WTC11 (cell line): ENCODE measurements at regions not wholly inside any gene's neighbourhood (a gene's known extent, or its start where the extent isn't known, plus 50 kb on each side); places are given as distances from the start of the nearest gene placed in this dataset.

Experiments used
- ATAC-seq: fragments of 200-7000 bp; cut with Tn5 transposase; 2 replicates; pipeline ENCODE4 v1.10.0; 2021; ENCODE audit warnings: mild to moderate bottlenecking, moderate library complexity
- CTCF ChIA-PET: fragments of 300-600 bp; sonication (Branson Sonifier 250); formaldehyde crosslinking; loops from one replicate; lab custom pipeline; 2021; ENCODE audit warnings: antibody characterized with exemption; lab: Charles Lee
- POLR2A ChIA-PET: fragments of 350-600 bp; sonication (Branson Sonifier 250); formaldehyde crosslinking; loops from one replicate; lab custom pipeline; 2021; ENCODE audit warnings: antibody characterized with exemption; lab: Charles Lee
- DNase-seq: peaks from one replicate; pipeline ENCODE4 v3.0.0; 2021; ENCODE audit warnings: low spot score
- H3K27ac Mint-ChIP-seq: 2 replicates; pipeline ENCODE4 v1.8.0; 2021; ENCODE audit warnings: mixed read lengths
- H3K27me3 Mint-ChIP-seq: 2 replicates; pipeline ENCODE4 v1.8.0; 2021; ENCODE audit warnings: low read depth, mild to moderate bottlenecking, moderate library complexity, mixed read lengths
- H3K36me3 Mint-ChIP-seq: 2 replicates; pipeline ENCODE4 v1.8.0; 2021; ENCODE audit warnings: mixed read lengths
- H3K4me1 Mint-ChIP-seq: 2 replicates; pipeline ENCODE4 v1.8.0; 2022; ENCODE audit warnings: mixed read lengths
- H3K4me3 Mint-ChIP-seq: 2 replicates; pipeline ENCODE4 v1.8.0; 2021; ENCODE audit warnings: mild to moderate bottlenecking, moderate library complexity, mixed read lengths
- H3K9me3 Mint-ChIP-seq: 2 replicates; pipeline ENCODE4 v1.8.0; 2021; ENCODE audit warnings: mixed read lengths
- ATF1 ChIP-seq: sonication (generic); formaldehyde crosslinking; IDR thresholded peaks from 2 replicates; pipeline ENCODE4 v1.8.1; 2023; ENCODE audit warnings: mild to moderate bottlenecking, moderate library complexity, missing genetic modification reagents
- FOXJ3 ChIP-seq: sonication (generic); formaldehyde crosslinking; IDR thresholded peaks from 2 replicates; pipeline ENCODE4 v1.9.0; 2021; ENCODE audit warnings: missing genetic modification reagents, mild to moderate bottlenecking, borderline replicate concordance
- GTF2I ChIP-seq: fragments of 250-450 bp; sonication (Bioruptor Pico); conservative IDR thresholded peaks from 2 replicates; pipeline ENCODE4 v1.4.0; 2021; ENCODE audit warnings: mild to moderate bottlenecking
- KAT7 ChIP-seq: sonication (generic); formaldehyde crosslinking; IDR thresholded peaks from 2 replicates; pipeline ENCODE4 v1.8.1; 2023; ENCODE audit warnings: missing genetic modification reagents, mild to moderate bottlenecking, borderline replicate concordance
- NFATC4 ChIP-seq: fragments of 250-450 bp; sonication (Bioruptor Pico); IDR thresholded peaks from 2 replicates; pipeline ENCODE4 v1.9.0; 2021; ENCODE audit warnings: mild to moderate bottlenecking
- NFYB ChIP-seq: sonication (generic); formaldehyde crosslinking; conservative IDR thresholded peaks from 2 replicates; pipeline ENCODE4 v1.8.0; 2022; ENCODE audit warnings: low read depth, missing genetic modification reagents
- RELA ChIP-seq: sonication (generic); formaldehyde crosslinking; IDR thresholded peaks from 2 replicates; pipeline ENCODE4 v1.8.1; 2022; ENCODE audit warnings: missing genetic modification reagents, mild to moderate bottlenecking, borderline replicate concordance
- RORB ChIP-seq: fragments of 250-450 bp; sonication (Bioruptor Pico); IDR thresholded peaks from 2 replicates; pipeline ENCODE4 v1.9.0; 2021; ENCODE audit warnings: mild to moderate bottlenecking
- SP1 ChIP-seq: sonication (generic); formaldehyde crosslinking; conservative IDR thresholded peaks from 2 replicates; pipeline ENCODE4 v1.8.1; 2022; ENCODE audit warnings: missing genetic modification reagents
- TEAD1 ChIP-seq: sonication (generic); formaldehyde crosslinking; IDR thresholded peaks from 2 replicates; pipeline ENCODE4 v1.8.0; 2022; ENCODE audit warnings: mild to moderate bottlenecking, missing genetic modification reagents
- ZNF416 ChIP-seq: fragments of 250-450 bp; sonication (Bioruptor Pico); IDR thresholded peaks from 2 replicates; pipeline ENCODE4 v1.9.0; 2021; ENCODE audit warnings: mild to moderate bottlenecking, inconsistent platforms
- TF ChIP-seq, protein P1 (sequence below): sonication (generic); formaldehyde crosslinking; IDR thresholded peaks from 2 replicates; pipeline ENCODE4 v1.8.1; 2022; ENCODE audit warnings: missing genetic modification reagents, borderline replicate concordance
- TF ChIP-seq, protein P2 (sequence below): sonication (generic); formaldehyde crosslinking; IDR thresholded peaks from 2 replicates; pipeline ENCODE4 v1.8.0; 2023; ENCODE audit warnings: missing genetic modification reagents, mild to moderate bottlenecking, borderline replicate concordance
- TF ChIP-seq, protein P3 (sequence below): sonication (generic); formaldehyde crosslinking; IDR thresholded peaks from 2 replicates; pipeline ENCODE4 v1.8.0; 2022; ENCODE audit warnings: mild to moderate bottlenecking, missing genetic modification reagents
- TF ChIP-seq, protein P4 (sequence below): fragments of 250-450 bp; sonication (Bioruptor Pico); conservative IDR thresholded peaks from 2 replicates; pipeline ENCODE4 v1.9.0; 2021; ENCODE audit warnings: mild to moderate bottlenecking
- TF ChIP-seq, protein P5 (sequence below): sonication (generic); formaldehyde crosslinking; conservative IDR thresholded peaks from 2 replicates; pipeline ENCODE4 v1.8.1; 2022; ENCODE audit warnings: mild to moderate bottlenecking, missing genetic modification reagents
- TF ChIP-seq, protein P6 (sequence below): sonication (generic); formaldehyde crosslinking; IDR thresholded peaks from 2 replicates; pipeline ENCODE4 v1.8.1; 2023; ENCODE audit warnings: mild to moderate bottlenecking, missing genetic modification reagents, borderline replicate concordance
- TF ChIP-seq, protein P7 (sequence below): sonication (generic); formaldehyde crosslinking; IDR thresholded peaks from 2 replicates; pipeline ENCODE4 v1.8.0; 2022; ENCODE audit warnings: mild to moderate bottlenecking, missing genetic modification reagents

DNA sequence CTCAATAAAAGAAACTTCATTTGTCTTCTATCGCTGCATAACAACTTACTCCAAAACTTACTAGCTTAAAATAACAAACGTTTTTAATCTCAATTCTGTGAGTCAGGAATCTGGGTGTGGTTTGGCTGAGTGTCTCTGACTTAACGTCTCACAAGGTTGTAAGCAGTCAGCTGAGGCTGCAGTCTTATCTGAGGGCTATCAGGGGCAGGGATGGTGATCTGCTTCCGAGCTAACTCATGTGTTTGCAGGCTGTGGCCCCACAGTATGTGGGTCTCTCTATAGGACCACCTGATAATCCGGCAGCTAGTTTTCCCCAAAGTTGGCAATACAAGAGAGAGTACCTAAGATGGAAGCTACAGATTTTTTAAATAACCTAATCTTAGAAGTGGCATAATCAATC is 234.2 kb upstream of the FGGY start:
- H3K36me3 Mint-ChIP-seq: peaks cover 4% of the 10 kb centered on the region
- H3K27ac Mint-ChIP-seq: peak overlapping the region; percentile 99
- no peaks in the 10 kb centered on the region for H3K9me3 Mint-ChIP-seq
- no peak overlapping the region for H3K4me3 Mint-ChIP-seq
- peaks cover 85% of the 10 kb centered on the region for H3K4me1 Mint-ChIP-seq
- ATAC-seq: peak; percentile 49
- POLR2A ChIA-PET: interaction anchor here (2.1 kb wide), 1 partner anchor 279 kb away, joined by 7 read pairs; the partner anchor contains the start of gene JUN
- H3K27me3 Mint-ChIP-seq: no peaks in the 10 kb centered on the region
- CTCF ChIA-PET: interaction anchor here (2.3 kb wide), 1 partner anchor 228 kb away, joined by 7 read pairs; no protein-coding TSS in a partner anchor
- DNase-seq: no peak
- TF ChIP-seq FOXJ3 (CRISPR knock-in tag): no peak
- TF ChIP-seq, protein P1, sequence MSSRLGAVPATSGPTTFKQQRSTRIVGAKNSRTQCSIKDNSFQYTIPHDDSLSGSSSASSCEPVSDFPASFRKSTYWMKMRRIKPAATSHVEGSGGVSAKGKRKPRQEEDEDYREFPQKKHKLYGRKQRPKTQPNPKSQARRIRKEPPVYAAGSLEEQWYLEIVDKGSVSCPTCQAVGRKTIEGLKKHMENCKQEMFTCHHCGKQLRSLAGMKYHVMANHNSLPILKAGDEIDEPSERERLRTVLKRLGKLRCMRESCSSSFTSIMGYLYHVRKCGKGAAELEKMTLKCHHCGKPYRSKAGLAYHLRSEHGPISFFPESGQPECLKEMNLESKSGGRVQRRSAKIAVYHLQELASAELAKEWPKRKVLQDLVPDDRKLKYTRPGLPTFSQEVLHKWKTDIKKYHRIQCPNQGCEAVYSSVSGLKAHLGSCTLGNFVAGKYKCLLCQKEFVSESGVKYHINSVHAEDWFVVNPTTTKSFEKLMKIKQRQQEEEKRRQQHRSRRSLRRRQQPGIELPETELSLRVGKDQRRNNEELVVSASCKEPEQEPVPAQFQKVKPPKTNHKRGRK (CRISPR knock-in tag): no peak

DNA sequence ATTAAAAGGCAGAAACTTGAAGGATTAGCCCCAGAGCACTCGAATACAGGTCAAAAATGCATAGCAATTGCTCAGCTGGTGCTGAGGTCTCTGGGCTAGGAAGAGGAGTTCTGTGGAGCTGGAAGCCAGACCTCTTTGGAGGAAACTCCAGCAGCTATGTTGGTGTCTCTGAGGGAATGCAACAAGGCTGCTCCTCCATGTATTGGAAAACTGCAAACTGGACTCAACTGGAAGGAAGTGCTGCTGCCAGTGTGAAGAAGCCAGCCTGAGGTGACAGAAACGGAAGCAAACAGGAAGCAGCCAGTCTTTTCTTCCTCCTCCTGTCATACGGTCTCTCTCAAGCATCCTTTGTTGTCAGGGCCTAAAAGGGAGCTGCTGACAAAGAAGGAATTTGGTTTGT is 233.4 kb upstream of the FGGY start:
- POLR2A ChIA-PET: interaction anchor here (2.1 kb wide), 1 partner anchor 280 kb away, joined by 7 read pairs; the partner anchor contains the start of gene JUN
- CTCF ChIA-PET: interaction anchor here (2.3 kb wide), 1 partner anchor 227 kb away, joined by 7 read pairs; no protein-coding TSS in a partner anchor
- H3K36me3 Mint-ChIP-seq: peaks cover 4% of the 10 kb centered on the region
- DNase-seq (no peak), ATAC-seq (peak; percentile 77)
- peak overlapping the region; percentile 31; the same call in 1 of the 2 replicates for H3K4me3 Mint-ChIP-seq
- H3K4me1 Mint-ChIP-seq: peaks cover 83% of the 10 kb centered on the region
- peak overlapping the region; percentile 99 for H3K27ac Mint-ChIP-seq
- no peaks in the 10 kb centered on the region for H3K9me3 Mint-ChIP-seq
- H3K27me3 Mint-ChIP-seq: no peaks in the 10 kb centered on the region
- TF ChIP-seq, protein P2, sequence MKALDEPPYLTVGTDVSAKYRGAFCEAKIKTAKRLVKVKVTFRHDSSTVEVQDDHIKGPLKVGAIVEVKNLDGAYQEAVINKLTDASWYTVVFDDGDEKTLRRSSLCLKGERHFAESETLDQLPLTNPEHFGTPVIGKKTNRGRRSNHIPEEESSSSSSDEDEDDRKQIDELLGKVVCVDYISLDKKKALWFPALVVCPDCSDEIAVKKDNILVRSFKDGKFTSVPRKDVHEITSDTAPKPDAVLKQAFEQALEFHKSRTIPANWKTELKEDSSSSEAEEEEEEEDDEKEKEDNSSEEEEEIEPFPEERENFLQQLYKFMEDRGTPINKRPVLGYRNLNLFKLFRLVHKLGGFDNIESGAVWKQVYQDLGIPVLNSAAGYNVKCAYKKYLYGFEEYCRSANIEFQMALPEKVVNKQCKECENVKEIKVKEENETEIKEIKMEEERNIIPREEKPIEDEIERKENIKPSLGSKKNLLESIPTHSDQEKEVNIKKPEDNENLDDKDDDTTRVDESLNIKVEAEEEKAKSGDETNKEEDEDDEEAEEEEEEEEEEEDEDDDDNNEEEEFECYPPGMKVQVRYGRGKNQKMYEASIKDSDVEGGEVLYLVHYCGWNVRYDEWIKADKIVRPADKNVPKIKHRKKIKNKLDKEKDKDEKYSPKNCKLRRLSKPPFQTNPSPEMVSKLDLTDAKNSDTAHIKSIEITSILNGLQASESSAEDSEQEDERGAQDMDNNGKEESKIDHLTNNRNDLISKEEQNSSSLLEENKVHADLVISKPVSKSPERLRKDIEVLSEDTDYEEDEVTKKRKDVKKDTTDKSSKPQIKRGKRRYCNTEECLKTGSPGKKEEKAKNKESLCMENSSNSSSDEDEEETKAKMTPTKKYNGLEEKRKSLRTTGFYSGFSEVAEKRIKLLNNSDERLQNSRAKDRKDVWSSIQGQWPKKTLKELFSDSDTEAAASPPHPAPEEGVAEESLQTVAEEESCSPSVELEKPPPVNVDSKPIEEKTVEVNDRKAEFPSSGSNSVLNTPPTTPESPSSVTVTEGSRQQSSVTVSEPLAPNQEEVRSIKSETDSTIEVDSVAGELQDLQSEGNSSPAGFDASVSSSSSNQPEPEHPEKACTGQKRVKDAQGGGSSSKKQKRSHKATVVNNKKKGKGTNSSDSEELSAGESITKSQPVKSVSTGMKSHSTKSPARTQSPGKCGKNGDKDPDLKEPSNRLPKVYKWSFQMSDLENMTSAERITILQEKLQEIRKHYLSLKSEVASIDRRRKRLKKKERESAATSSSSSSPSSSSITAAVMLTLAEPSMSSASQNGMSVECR: no peak
- TF ChIP-seq, protein P3, sequence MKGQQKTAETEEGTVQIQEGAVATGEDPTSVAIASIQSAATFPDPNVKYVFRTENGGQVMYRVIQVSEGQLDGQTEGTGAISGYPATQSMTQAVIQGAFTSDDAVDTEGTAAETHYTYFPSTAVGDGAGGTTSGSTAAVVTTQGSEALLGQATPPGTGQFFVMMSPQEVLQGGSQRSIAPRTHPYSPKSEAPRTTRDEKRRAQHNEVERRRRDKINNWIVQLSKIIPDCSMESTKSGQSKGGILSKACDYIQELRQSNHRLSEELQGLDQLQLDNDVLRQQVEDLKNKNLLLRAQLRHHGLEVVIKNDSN (CRISPR knock-in tag): no peak
- TF ChIP-seq, protein P4, sequence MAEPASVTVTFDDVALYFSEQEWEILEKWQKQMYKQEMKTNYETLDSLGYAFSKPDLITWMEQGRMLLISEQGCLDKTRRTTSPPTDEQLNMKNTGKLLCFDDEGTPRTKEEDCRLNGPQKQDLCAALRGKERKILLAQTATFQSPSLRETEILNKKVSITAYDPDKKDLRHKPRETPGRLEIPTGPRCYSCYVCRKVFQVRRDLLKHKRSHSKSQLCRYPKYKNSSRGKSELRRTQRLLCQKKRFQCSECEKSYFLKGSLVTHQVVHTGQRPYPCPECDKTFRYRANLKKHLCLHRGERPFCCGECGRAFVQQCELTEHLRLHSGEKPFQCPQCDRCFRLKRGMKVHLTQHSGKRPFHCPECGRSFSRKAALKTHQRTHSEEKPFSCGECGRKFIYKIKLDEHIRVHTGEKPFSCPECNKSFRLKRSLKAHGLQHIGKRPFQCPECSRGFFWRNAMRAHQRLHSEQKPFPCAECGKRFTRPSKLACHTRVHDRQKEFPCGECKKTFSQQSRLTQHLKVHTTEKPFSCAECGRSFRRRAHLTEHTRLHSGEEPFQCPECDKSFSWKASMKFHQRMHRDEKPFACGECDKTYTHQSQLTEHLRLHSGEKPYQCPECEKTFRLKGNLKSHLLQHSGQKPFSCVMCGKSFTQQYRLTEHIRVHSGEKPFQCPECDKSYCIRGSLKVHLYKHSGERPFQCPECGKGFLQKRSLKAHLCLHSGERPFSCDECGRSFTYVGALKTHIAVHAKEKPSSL (CRISPR knock-in tag): no peak
- TF ChIP-seq SP1 (CRISPR knock-in tag) (no peak), GTF2I (CRISPR knock-in tag) (no peak), NFYB (no peak), TEAD1 (CRISPR knock-in tag) (peak; percentile 56; the same call in 1 of the 2 replicates), RORB (CRISPR knock-in tag) (no peak), ZNF416 (CRISPR knock-in tag) (no peak), NFATC4 (no peak), RELA (CRISPR knock-in tag) (no peak), KAT7 (CRISPR knock-in tag) (no peak), ATF1 (CRISPR knock-in tag) (no peak)
- TF ChIP-seq, protein P5, sequence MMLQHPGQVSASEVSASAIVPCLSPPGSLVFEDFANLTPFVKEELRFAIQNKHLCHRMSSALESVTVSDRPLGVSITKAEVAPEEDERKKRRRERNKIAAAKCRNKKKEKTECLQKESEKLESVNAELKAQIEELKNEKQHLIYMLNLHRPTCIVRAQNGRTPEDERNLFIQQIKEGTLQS (CRISPR knock-in tag): no peak
- TF ChIP-seq, protein P6, sequence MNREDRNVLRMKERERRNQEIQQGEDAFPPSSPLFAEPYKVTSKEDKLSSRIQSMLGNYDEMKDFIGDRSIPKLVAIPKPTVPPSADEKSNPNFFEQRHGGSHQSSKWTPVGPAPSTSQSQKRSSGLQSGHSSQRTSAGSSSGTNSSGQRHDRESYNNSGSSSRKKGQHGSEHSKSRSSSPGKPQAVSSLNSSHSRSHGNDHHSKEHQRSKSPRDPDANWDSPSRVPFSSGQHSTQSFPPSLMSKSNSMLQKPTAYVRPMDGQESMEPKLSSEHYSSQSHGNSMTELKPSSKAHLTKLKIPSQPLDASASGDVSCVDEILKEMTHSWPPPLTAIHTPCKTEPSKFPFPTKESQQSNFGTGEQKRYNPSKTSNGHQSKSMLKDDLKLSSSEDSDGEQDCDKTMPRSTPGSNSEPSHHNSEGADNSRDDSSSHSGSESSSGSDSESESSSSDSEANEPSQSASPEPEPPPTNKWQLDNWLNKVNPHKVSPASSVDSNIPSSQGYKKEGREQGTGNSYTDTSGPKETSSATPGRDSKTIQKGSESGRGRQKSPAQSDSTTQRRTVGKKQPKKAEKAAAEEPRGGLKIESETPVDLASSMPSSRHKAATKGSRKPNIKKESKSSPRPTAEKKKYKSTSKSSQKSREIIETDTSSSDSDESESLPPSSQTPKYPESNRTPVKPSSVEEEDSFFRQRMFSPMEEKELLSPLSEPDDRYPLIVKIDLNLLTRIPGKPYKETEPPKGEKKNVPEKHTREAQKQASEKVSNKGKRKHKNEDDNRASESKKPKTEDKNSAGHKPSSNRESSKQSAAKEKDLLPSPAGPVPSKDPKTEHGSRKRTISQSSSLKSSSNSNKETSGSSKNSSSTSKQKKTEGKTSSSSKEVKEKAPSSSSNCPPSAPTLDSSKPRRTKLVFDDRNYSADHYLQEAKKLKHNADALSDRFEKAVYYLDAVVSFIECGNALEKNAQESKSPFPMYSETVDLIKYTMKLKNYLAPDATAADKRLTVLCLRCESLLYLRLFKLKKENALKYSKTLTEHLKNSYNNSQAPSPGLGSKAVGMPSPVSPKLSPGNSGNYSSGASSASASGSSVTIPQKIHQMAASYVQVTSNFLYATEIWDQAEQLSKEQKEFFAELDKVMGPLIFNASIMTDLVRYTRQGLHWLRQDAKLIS: 0 out of 2 replicates have a peak, but pooled peaks have one; percentile 24
- TF ChIP-seq, protein P7, sequence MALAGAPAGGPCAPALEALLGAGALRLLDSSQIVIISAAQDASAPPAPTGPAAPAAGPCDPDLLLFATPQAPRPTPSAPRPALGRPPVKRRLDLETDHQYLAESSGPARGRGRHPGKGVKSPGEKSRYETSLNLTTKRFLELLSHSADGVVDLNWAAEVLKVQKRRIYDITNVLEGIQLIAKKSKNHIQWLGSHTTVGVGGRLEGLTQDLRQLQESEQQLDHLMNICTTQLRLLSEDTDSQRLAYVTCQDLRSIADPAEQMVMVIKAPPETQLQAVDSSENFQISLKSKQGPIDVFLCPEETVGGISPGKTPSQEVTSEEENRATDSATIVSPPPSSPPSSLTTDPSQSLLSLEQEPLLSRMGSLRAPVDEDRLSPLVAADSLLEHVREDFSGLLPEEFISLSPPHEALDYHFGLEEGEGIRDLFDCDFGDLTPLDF (CRISPR knock-in tag): no peak
